Parathyroid adenoma (tissue), 2 donors: ENCODE measurements at regions not wholly inside any gene's neighbourhood (a gene's known extent, or its start where the extent isn't known, plus 50 kb on each side); places are given as distances from the start of the nearest gene placed in this dataset.

Source experiments
- H2AFZ ChIP-seq: fragments of 300-600 bp; sonication (generic); one replicate; pipeline ENCODE4 v1.7.0; 2017; ENCODE audit warnings: antibody characterized with exemption, mild to moderate bottlenecking
- H3K27ac ChIP-seq: fragments of 300-600 bp; sonication (generic); one replicate; pipeline ENCODE4 v1.7.0; 2017
- H3K27me3 ChIP-seq: fragments of 300-600 bp; sonication (generic); one replicate; pipeline ENCODE4 v1.7.0; 2017; ENCODE audit warnings: low read length; ENCODE audit not compliant: control insufficient read depth, insufficient read depth
- H3K36me3 ChIP-seq: fragments of 300-600 bp; sonication (generic); one replicate; pipeline ENCODE4 v1.7.0; 2017; ENCODE audit warnings: low read length; ENCODE audit not compliant: control insufficient read depth, insufficient read depth
- H3K4me1 ChIP-seq: fragments of 300-600 bp; sonication (generic); one replicate; pipeline ENCODE4 v1.7.0; 2017; ENCODE audit warnings: control low read depth
- H3K4me2 ChIP-seq: fragments of 300-600 bp; sonication (generic); one replicate; pipeline ENCODE4 v1.7.0; 2017; ENCODE audit warnings: low read length
- H3K4me3 ChIP-seq: fragments of 300-600 bp; sonication (generic); one replicate; pipeline ENCODE4 v1.7.0; 2017; ENCODE audit warnings: low read depth, low read length
- H3K79me2 ChIP-seq: fragments of 300-600 bp; sonication (generic); one replicate; pipeline ENCODE4 v1.7.0; 2017; ENCODE audit warnings: control low read depth
- H3K9ac ChIP-seq: fragments of 300-600 bp; sonication (generic); one replicate; pipeline ENCODE4 v1.7.0; 2017; ENCODE audit warnings: mild to moderate bottlenecking
- H3K9me3 ChIP-seq: fragments of 300-600 bp; sonication (generic); one replicate; pipeline ENCODE4 v1.7.0; 2017; ENCODE audit warnings: low read length; ENCODE audit not compliant: control insufficient read depth
- CTCF ChIP-seq: fragments of 300-600 bp; sonication (generic); IDR thresholded peaks from one replicate; pipeline ENCODE4 v1.7.0; 2017; ENCODE audit warnings: antibody characterized with exemption, mild to moderate bottlenecking
- donor health status: primary hyperparathyroidism.

DNA sequence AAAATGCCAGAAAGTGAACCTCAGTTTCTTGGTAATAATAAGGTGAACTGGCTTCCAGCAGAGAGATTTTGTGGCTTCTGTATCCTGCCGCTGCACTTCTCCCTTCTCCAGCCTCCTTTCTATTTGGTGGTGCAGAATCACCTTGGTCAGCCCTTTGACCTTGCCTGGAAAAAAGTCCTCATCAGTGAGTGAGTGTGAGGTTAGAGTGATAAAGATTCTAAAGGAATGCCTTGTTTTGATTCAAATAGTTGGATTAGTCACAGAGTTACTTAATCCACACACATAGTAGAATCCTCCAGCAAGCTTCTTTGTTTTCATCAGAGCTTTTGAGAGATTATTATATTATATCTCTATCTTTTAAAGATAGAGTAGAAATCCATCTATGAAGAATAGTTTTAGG lies 140.9 kb downstream of the KCNRG start:
- Histone ChIP-seq H3K4me3 (no peak overlapping the region), H3K27me3 (no peaks in the 10 kb centered on the region), H2AFZ (no peak overlapping the region), H3K9me3 (no peaks in the 10 kb centered on the region), H3K27ac (no peak overlapping the region), H3K36me3 (no peaks in the 10 kb centered on the region), H3K79me2 (no peaks in the 10 kb centered on the region), H3K9ac (no peak overlapping the region), H3K4me2 (no peak overlapping the region), H3K4me1 (no peaks in the 10 kb centered on the region)
- no peak for TF ChIP-seq CTCF

DNA sequence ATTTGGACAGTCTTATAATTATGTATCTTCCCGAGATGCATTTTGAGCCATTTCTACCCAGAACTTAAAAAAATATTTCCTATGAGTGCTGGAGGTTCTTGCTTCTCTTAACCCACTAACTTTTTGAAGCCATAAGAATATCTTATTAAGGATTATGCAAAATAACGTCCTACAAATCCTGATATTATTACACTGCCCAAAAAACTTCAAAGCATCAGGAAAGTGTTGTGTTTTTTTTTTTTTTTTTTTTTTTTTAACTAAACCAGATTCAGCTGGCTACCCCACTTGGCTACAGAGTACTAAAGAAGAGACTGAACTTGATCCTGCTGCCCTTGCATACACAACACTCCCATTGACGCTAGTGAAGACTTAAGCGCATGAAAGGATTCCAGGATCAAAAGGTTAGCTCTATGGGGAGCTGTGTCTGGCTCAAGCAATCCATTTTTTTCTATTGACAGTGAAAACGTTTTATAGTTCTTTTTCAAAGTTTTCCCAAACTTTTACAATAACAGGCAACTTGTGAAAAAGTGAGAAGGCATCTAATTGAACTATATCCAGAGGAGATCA lies 141.4 kb downstream of the KCNRG start:
- no peak overlapping the region for H3K9ac ChIP-seq
- H3K4me2 ChIP-seq: no peak overlapping the region
- H2AFZ ChIP-seq: no peak overlapping the region
- no peaks in the 10 kb centered on the region for H3K9me3 ChIP-seq
- no peaks in the 10 kb centered on the region for H3K4me1 ChIP-seq
- H3K27ac ChIP-seq: no peak overlapping the region
- H3K27me3 ChIP-seq: no peaks in the 10 kb centered on the region
- no peak for TF ChIP-seq CTCF
- H3K36me3 ChIP-seq: no peaks in the 10 kb centered on the region
- no peaks in the 10 kb centered on the region for H3K79me2 ChIP-seq
- no peak overlapping the region for H3K4me3 ChIP-seq

GRCh38 chr13:50158385-50159165 lies 143.3 kb downstream of the KCNRG start:
- H3K36me3 ChIP-seq: no peaks in the 10 kb centered on the region
- H3K27me3 ChIP-seq: no peaks in the 10 kb centered on the region
- no peak overlapping the region for H2AFZ ChIP-seq
- H3K4me1 ChIP-seq: no peaks in the 10 kb centered on the region
- no peak overlapping the region for H3K4me2 ChIP-seq
- no peaks in the 10 kb centered on the region for H3K79me2 ChIP-seq
- H3K27ac ChIP-seq: no peak overlapping the region
- TF ChIP-seq CTCF: no peak
- no peak overlapping the region for H3K9ac ChIP-seq
- H3K9me3 ChIP-seq: no peaks in the 10 kb centered on the region
- H3K4me3 ChIP-seq: no peak overlapping the region

- no peaks in the 10 kb centered on the region for H3K9me3 ChIP-seq
- H2AFZ ChIP-seq: no peak overlapping the region
- no peak overlapping the region for H3K27ac ChIP-seq
- no peak overlapping the region for H3K4me3 ChIP-seq
- no peaks in the 10 kb centered on the region for H3K4me1 ChIP-seq
- H3K36me3 ChIP-seq: no peaks in the 10 kb centered on the region
- no peaks in the 10 kb centered on the region for H3K27me3 ChIP-seq
- no peaks in the 10 kb centered on the region for H3K79me2 ChIP-seq
- no peak overlapping the region for H3K4me2 ChIP-seq
- no peak overlapping the region for H3K9ac ChIP-seq
- no peak for TF ChIP-seq CTCF
Observed at GRCh38 chr13:50159607-50160006, 144.4 kb downstream of the KCNRG start.

DNA sequence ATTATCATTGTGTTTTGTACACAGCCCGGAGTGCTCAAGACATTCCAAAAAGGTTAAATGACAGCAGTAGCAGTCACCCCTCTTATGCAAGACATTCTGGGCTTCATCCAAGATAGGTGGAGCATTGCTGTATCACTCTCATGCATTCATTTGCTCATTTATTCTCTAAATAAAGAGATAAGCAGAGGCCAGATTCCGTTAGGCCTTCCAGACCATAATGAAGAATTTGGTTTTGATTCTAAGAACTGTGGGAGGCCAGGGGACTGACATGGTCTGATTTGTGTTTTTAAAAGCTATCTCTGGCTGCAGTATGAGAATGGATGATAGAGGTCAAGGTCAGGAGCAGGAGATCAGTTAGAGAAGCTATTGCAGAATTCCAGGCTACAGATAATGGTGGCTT lies 145.8 kb downstream of the KCNRG start:
- no peaks in the 10 kb centered on the region for H3K4me1 ChIP-seq
- H3K4me2 ChIP-seq: no peak overlapping the region
- H3K79me2 ChIP-seq: no peaks in the 10 kb centered on the region
- TF ChIP-seq CTCF: no peak
- no peaks in the 10 kb centered on the region for H3K36me3 ChIP-seq
- no peaks in the 10 kb centered on the region for H3K27me3 ChIP-seq
- no peak overlapping the region for H3K27ac ChIP-seq
- no peak overlapping the region for H2AFZ ChIP-seq
- no peak overlapping the region for H3K4me3 ChIP-seq
- no peaks in the 10 kb centered on the region for H3K9me3 ChIP-seq
- H3K9ac ChIP-seq: no peak overlapping the region
